CD4-positive, alpha-beta T cell treated with Interleukin-15 for 1 hour (primary cell): ENCODE measurements at regions not wholly inside any gene's neighbourhood (a gene's known extent, or its start where the extent isn't known, plus 50 kb on each side); places are given as distances from the start of the nearest gene placed in this dataset.
"Not testable (repeated sequence)": the region's sequence is repeated elsewhere in the genome, so short reads cannot be mapped to it uniquely, and the experiment has no call there.

Source experiments
- DNase-seq: peaks from one replicate; pipeline ENCODE4 v3.0.0-alpha.2; 2020

DNA sequence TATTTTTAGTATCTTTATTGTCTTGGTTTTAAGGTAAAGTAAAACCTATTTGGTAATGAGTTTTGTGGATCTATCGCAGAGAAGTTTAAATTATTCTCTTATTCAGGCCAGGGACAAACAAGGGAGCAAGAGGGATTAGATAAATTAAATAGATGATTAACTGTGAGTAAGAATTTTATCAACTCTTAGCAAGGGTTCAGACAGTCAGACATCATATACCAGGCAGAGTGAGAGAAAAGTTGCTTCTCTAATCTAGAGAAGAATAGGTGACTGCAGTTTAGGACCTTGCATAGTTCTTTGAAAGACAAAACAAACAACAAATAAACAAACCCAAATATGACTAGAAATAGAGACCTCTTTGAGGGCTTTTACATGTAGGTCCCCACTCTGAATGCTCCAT is 840.2 kb upstream of the GOT2 start:
- DNase-seq: no peak

DNA sequence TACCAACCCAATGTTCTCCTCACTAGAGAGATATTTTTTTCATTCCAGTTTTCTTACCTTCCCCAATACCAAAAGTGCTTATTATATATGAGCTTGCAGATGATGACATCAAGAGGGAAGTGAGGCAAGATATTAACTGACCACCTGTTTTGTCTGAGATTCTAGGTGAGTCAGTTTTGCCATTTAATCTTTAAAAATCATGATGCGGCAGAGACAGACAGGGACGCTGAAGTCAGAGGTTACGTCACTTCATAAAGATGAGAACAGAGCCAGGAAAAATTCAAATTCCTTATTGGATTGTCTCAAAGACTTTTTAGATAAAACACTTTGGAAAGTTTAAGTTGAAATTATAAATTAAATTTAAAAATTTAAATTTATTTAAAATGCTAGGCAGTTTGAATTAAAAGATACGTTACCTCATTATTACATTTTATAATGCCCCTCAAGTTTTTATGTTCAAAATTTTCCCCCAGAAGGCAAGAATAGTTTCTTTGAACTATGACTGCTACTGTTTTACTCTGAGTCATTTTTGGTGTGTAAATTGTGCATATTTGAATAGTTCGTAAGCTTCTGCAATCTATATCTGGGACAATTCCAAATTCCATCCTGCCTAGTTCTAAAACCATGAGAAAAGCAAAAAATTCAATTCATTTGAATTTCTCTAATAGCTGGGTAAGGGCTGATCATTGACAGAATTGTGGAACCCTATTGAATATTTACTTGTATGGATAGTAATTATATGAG is 839.6 kb upstream of the GOT2 start:
- no peak for DNase-seq

DNA sequence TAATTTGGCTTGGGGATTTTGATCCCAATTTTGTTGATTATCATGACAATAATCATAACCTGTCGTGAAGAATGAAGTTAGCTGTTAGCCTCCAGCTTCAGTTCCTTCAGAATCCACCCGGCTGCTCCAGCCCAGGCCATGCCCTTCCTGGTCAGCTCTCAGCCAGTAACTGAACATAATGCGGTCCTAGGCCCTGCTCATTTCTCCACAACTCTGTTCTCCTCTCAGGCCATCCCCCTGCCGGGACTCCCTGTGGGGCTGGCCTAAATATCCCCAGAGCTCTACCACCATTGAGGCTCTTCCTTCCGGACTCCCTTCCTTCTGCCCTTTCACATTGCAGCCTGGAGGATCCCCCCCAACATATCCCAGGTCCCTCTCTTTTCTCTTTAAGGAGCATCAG is 833.4 kb upstream of the GOT2 start:
- no peak for DNase-seq

DNA sequence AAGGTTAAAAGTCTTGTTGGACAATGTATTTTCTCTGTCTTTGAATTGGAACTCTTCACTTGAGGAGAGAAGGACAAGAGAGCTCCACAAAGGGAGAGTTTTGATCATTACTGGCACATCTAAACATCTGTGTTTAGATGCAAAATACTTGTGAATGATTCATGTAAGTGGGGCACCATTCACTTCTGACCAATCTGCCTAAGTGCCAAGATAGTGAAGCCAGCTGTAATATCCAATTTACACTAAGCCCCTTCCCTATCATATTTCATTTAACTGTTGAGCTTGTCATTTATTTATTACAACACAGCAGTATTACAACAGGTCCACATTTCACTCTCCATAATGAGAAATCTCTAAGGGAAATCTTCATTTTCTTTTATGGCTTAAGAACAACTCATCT is 832.3 kb upstream of the GOT2 start:
- no peak for DNase-seq

DNA sequence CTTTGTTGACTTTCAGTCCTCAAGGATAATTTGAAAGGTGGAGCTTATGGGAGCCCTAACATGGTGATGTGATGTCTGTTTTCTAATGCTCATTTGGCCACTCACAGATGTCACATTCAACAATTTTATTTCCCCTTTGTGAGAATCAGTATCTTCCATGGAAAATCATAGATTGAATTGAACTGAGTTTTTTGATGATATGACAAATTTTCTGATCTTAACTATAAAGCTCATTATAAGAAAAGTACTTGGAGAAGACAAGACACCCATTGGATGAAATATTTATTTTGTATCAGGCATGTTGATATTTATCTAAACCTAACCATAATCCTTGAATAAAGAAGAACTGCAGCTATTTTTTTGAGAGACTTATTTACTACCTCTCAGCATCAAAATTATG is 824.6 kb upstream of the GOT2 start:
- DNase-seq: no peak

DNA sequence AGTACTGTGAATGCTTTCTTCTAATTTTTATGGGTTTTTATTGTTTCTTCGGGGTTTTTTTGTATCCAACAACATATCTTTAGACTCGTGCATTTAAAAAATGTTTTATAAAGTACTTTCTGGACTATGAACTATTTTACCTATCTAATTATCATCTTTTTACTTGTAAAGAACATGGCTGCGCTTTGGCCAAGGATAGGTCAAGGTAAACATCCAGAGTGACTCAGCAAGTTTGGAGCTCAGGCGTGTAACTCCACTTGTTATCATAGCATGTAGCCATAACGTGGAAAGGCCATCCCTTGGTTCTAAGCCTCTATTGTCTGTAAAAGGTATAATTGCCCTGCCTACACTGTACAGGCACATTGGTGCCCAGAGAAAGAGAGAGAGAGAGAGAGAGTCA is 818.0 kb upstream of the GOT2 start:
- no peak for DNase-seq

DNA sequence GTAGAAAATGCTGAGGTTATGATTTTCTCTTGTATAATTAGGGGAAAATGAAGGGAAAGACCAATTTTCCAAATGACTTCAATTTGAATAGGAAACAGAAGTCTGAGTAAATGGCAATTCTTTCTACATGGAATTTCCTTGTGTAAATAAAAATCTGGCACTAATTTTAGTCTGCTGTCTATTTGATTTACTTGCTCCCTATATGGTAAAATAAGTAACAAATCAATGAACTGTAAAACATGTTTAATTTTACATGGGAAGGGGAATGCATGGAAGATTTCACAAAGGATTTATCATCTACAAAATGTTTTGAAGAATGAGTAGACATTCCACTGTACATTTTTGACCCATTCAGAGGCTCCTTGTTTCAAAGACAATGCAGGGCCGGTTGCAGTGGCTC is 811.6 kb upstream of the GOT2 start:
- no peak for DNase-seq

DNA sequence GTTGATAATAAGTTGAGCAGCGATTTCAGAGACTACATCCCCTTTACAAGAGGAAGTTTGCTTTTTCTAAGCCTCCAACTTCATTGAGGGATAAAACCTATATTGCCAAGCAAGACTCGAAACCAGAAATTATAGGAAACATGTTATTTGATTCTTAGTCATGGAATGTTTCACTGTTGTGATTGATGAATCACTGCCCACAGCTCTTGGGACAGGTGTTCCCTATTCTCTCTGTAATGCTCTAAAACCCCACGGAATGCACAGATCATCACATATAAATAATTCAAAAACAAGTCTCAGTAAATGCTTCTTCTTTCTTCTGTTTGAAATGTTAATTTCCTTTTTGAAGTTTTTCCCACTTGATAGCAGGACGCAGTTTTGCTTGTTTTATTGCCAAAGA is 809.5 kb upstream of the GOT2 start:
- no peak for DNase-seq

DNA sequence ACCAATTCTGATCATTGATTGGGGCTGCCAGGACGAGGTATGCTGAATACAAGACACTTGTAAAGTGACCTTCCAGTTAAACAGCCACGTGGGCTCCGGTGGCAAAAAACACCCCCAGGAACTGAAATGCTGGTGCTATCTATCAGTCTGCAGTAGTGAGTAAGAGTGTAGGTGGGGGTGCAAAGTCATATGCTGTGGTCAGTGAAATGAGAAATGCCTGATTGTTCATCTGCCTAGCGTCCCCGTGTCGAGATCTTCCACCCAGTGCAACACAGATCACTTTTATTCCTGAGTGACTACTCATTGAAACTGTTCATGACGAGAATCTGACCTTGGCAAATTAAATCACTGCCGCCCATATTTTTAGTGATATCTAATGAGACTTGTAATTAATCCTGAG is 806.5 kb upstream of the GOT2 start:
- no peak for DNase-seq

DNA sequence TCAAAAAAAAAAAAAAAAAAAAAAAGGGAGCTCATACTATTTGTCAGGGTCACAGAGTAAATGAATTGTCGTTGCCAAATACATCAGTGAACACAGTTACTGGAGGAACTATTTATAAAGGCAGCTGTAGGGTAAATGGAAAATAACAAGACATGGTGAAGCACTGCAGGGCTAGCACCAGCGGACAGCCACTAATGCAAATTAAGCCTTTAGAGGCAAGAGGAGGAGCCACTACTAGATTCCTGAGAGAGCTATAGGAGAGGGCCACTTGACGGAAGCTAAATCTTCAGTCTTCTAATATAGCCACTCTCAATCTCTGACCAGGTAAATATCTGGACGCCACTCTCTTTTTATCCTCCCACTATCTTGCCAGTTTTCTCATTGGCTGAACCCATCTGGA is 801.2 kb upstream of the GOT2 start:
- DNase-seq: no peak

DNA sequence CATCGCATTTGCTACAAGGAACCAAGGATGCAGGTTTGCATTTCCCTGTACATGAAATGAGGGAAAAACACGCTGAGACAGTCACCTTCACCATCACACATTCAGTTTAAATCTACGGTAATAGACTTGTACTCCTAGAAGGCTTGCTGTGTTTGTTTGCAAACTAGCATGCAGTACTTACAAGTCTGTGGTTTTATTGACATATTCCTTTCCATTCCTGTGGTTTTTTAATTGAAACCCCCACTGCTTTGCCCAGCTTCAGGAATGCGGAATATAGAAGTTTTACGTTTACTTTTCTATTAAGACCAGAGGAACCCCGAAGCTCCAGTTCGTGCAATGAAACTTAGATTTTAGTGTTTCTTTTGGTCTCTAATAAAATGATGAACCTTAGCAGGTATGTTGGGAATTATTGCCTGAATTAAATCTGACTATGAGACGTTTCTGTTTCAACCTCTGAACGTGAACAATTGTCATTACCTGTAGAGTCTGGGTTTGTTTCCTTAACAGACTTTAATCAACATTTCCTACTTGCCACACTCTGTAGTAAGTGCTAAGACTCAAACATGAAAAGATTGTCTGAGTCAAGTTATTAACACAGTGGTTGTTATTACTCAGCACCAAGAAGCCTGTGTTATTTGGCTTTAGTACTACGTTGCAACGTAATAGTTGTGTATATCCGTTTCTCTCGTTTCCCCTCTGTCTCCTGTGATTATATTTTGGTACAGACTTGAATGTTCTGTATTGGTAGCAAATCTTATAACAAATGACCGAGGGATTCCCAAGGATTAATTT is 793.3 kb upstream of the GOT2 start:
- DNase-seq: no peak

DNA sequence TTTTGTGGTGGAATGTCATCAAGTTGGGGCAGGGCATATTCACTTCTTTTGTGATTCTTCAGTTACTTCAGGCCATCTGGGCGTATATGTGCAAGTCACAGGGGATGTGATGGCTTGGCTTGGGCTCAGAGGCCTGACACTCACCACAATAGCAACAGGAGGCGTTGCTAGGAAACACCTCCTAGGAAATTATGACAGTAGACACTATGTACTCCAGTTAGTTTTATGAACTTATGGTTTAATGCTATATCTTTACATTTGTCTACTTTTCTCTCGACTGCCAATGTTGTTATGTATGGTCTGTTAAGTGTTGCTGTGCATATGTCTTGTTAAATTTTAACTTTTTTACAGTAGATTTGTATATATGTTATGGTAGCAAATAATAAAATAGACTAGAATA is 788.7 kb upstream of the GOT2 start:
- DNase-seq: no peak

DNA sequence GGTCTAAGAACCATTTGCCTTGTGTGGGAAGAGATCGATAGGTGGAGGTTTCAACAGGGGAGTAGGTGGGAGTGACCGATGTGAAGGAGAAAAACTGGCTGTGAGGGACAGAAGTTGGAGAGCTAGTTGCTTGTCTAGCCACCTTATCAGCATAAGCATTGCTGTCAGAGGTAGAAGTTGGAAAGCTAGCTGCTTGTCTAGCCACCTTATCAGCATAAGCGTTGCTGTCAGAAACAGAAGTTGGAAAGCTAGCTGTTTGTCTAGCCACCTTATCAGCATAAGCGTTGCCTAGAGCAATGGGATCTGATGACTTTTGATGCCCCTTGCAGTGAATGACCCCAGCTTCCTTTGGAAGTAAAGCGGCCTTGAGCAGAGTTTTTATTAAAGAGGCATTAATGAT is 784.6 kb upstream of the GOT2 start:
- not testable (repeated sequence) for DNase-seq

DNA sequence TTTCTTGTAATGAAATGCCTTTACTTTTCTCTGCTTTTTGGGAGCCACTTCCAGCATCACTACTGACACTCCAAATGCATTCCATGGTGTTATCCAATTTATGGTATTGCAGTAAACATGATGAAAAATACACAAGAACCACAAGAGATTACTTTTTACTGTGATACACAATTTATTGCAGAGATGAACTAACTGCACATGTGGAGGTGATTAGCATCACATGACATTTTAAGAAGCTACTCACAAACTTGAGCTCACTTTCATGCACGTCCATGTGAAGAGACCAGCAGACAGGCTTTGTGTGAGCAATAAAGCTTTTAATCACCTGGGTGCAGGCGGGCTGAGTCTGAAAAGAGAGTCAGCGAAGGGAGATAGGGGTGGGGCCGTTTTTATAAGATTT is 780.5 kb upstream of the GOT2 start:
- DNase-seq: no peak

DNA sequence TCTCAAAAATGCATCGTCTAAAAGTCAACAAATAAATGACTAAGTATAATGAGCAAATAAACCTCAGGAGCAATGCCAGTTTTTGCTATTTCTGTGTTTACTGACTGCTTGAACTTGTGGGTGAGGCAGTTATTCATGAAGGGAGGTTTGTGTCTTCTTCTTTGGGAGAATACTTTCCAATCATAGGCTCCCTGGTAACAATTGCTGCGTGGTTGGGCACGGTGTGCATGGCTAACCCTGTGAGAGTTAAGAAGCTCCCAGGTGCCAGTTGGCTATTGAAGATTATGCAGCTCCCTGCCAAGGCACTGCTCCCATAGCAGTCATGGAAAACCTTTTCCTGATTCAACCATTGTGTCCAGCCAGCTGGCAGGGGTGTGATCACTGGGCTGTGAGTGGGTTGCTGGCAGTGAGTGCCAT is 775.9 kb upstream of the GOT2 start:
- no peak for DNase-seq

DNA sequence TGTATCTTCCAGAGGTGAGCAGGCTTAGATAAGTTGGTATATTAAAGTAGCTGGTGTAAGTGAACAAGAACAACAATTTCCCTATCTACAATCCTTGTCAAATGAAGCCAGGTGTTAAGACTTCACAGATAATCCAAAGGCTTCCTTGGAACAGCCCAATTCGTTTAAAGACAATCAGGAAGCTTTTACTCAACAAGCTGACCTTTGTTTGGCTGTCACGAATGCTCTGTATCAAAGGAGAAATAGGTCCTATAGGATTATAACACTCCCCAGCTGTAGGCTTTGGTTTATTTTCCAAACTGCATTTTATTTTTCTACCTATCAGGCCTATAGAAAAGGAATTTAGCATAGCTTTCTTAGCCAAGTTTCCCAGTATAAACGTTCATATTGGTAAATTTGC is 766.5 kb upstream of the GOT2 start:
- no peak for DNase-seq

DNA sequence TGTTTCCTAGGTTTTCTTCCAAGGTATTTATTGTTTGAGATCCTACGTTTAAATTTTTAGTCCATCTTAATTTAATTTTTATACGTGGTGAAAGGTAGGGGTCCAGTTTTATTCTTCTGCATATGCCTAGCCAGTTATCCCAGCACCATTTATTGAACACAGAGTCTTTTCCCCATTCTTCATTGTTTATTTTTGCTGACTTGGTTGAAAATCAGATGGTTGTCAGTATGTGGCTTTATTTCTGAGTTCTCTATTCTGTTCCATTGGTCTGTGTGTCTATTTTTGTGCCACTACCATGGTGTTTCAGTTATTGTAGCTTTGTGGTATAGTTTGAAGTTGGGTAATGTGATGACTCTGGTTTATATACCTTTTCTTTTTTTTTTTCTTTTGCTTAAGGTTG is 753.0 kb upstream of the GOT2 start:
- DNase-seq: no peak

DNA sequence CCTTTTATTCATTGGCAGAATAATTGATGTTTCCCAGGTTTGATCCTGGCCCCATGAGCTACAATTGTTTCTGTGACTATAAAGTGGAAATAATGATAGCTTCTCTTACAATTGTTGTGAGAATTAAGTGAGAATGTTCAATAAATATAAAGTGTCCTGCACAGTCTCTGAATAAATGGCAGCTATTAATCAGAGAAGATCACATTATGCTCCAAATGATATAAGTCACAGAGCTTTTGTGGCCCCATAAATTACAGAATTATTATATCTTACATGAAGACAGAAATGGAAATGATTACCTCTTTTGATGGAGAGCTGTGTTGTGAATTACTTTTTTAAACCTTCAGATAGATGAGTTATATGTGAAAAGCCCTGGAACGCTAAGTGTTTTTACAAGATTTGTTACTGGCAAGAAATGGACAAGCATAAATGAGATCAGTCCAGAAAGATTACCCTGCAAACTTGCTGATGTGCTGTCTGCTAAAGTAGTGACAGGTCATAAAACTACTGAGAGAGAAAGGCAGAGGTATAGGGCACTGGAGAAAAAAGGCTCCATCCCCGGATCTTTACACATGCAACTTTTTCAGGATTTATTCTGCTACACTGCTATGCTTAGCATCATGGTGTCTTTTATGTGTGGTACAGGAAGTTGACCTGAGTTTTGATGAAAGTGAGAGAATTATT is 750.9 kb upstream of the GOT2 start:
- no peak for DNase-seq

DNA sequence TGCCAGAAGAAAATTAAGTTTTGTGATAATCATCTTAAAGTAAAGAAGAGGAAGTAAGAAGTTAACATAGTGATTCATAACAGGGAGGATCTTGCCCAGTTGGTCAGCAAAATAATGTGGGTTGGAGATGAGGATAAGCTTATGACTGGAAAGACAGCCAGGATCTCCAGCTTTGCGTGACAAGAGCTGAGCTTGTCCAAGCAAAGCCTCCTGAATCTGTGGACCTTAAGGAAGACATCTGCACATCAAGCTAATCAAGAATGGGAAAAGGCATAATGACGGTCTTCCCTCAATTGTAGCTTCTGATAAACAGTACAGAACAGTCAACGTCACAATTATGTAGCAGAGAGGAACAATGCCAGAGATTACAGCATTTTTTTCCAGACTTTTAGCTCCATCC is 744.7 kb upstream of the GOT2 start:
- DNase-seq: no peak

DNA sequence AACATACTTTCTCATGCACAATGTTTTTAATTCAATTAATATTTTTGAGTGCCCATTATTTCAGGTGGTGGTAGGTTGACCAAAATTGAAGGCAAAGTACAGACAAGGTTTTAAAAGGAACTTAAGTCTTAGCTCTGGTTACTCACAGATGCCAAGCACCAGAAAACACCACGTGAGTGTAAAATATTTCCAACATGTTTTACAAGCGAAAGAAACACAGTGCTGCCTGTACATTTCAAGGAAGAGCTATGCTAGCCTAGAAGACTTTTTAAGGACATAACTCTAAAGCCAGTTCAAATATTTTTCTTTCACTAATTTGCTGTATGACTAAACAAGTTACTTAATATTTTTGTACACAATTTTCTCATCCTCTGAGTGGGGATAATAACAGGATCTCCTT is 736.4 kb upstream of the GOT2 start:
- no peak for DNase-seq

DNA sequence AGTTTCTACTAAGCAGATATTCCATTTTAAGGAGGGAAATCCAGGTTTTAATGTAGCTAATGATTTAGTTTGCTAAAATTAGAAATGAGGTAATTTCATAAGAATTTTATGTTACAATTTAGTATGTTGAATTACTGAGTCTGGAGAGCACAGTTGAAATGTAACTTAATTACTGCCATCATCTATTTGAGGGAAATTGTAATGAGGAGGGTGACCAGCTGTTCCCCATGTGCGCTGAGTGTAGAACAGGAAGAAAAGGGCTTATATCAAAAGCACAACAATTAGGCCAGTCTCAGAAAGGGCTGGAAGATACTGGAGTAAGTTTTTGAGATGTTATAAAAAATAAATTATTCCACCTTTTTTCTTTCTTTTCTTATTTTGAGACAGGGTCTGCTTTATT is 735.1 kb upstream of the GOT2 start:
- no peak for DNase-seq

DNA sequence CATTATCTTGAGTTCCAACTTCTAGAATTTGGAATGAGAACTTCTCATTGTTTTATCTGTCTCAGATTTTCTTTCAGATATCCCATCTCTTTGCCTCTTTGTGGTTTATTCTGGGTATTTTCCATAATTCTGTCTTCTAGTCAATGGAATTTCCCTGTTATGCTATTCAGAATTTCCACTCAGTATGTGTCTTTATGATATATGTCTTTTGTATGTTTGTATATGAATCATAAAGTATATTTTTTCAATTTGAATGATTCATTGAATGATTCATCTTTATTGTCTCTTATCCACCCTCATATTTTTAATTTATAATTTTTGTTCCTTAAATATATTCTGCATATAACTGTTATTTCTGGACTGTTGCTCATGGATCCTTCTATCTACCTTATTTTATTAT is 729.7 kb upstream of the GOT2 start:
- no peak for DNase-seq

DNA sequence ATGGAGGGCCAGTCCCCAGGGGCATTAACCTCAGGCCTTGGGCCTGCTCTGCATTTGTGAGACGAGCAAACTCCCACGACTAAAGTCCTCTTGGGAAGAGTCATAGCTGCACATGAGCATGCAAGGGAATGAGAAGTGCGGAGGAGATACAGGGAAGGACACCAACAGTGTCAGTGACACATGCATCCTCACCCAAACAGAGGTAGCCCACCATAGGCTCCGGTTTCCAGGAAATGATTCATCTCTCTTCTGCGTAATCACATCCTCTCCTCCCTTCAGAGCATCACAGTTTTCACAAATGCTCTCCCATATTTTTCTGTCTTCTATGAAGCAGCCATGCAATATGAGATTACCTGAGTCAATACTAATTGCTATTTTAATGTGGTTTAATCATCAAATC is 725.7 kb upstream of the GOT2 start:
- DNase-seq: no peak

DNA sequence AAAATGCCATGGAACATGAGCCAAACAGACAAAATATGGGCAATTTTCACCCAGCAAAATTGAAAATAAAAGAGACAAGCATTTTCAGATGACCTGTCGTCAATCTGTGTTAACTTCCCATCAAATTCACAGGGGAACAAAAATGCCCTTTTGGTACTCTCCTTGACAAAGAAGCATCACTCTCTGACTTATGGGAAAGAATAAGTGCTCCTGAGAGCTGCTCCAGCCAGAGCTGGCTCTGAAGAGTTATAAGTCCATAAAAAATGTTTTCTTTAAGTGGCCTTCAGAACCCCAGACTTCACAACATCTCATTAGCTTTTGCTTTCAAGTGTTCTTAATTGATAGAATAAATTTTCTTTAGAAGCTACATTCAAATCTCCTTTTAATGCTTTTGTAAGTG is 721.4 kb upstream of the GOT2 start:
- DNase-seq: no peak
